ENCODE measurements at regions not wholly inside any gene's neighbourhood (a gene's known extent, or its start where the extent isn't known, plus 50 kb on each side); places are given as distances from the start of the nearest gene placed in this dataset.

GRCh38 chr12:95416111-95416636, 57.8 kb upstream of the METAP2 start:
- TF ChIP-seq, protein P1, sequence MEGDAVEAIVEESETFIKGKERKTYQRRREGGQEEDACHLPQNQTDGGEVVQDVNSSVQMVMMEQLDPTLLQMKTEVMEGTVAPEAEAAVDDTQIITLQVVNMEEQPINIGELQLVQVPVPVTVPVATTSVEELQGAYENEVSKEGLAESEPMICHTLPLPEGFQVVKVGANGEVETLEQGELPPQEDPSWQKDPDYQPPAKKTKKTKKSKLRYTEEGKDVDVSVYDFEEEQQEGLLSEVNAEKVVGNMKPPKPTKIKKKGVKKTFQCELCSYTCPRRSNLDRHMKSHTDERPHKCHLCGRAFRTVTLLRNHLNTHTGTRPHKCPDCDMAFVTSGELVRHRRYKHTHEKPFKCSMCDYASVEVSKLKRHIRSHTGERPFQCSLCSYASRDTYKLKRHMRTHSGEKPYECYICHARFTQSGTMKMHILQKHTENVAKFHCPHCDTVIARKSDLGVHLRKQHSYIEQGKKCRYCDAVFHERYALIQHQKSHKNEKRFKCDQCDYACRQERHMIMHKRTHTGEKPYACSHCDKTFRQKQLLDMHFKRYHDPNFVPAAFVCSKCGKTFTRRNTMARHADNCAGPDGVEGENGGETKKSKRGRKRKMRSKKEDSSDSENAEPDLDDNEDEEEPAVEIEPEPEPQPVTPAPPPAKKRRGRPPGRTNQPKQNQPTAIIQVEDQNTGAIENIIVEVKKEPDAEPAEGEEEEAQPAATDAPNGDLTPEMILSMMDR (IDR thresholded peaks at IDR 0.05), result no peak
- TF ChIP-seq POLR2A (IDR thresholded peaks at IDR 0.05), result no peak
